ENCODE measurements at regions not wholly inside any gene's neighbourhood (a gene's known extent, or its start where the extent isn't known, plus 50 kb on each side); places are given as distances from the start of the nearest gene placed in this dataset.

DNA sequence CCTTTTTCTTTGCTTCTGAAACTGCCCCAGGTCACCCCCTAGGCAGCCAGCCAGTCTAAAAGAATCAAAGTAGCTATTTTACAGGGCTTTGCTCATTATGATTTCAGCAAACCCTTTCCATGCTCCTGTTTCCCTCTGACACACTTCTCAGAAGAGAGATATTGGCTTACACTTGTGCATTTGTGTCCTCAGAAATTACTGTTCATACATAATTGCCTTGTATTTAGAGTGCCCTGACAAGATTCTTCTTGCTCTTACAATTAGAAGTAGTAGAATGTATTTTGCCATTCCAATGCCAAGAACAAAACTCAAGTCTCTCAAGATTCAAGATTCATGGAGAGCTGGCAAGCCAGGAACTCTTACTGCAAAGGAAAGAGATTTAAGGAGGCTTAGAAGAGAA, 531.0 kb upstream of the ZFP42 start:
- TF ChIP-seq POLR2A (IDR thresholded peaks at IDR 0.05; ENCODE audit: low read depth, low read length) (no peak), NFE2L2 (IDR thresholded peaks at IDR 0.05; ENCODE audit: low read depth, low read length) (no peak), BHLHE40 (IDR thresholded peaks at IDR 0.05; ENCODE audit: low read depth, low read length) (no peak), RFX5 (IDR thresholded peaks at IDR 0.05; ENCODE audit: low read depth, low read length) (no peak), MXI1 (IDR thresholded peaks at IDR 0.05; ENCODE audit: borderline replicate concordance, low read depth, low read length) (no peak), MAFK (IDR thresholded peaks at IDR 0.05; ENCODE audit: low read depth, low read length) (no peak), SMC3 (IDR thresholded peaks at IDR 0.05; ENCODE audit: low read depth, low read length) (no peak), CEBPB (IDR thresholded peaks at IDR 0.05; ENCODE audit: low read depth, low read length) (no peak)
- TF ChIP-seq, protein P1, sequence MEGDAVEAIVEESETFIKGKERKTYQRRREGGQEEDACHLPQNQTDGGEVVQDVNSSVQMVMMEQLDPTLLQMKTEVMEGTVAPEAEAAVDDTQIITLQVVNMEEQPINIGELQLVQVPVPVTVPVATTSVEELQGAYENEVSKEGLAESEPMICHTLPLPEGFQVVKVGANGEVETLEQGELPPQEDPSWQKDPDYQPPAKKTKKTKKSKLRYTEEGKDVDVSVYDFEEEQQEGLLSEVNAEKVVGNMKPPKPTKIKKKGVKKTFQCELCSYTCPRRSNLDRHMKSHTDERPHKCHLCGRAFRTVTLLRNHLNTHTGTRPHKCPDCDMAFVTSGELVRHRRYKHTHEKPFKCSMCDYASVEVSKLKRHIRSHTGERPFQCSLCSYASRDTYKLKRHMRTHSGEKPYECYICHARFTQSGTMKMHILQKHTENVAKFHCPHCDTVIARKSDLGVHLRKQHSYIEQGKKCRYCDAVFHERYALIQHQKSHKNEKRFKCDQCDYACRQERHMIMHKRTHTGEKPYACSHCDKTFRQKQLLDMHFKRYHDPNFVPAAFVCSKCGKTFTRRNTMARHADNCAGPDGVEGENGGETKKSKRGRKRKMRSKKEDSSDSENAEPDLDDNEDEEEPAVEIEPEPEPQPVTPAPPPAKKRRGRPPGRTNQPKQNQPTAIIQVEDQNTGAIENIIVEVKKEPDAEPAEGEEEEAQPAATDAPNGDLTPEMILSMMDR (conservative IDR thresholded peaks at IDR 0.05; ENCODE audit: low read depth, low read length): no peak
